IMR-90 (cell line): ENCODE measurements at regions not wholly inside any gene's neighbourhood (a gene's known extent, or its start where the extent isn't known, plus 50 kb on each side); places are given as distances from the start of the nearest gene placed in this dataset.

ENCODE experiments used
- ATAC-seq: fragments of 200-7000 bp; cut with Tn5 transposase; 2 replicates; pipeline ENCODE4 v1.9.1; 2020; ENCODE audit warnings: low read depth, mild to moderate bottlenecking, moderate library complexity
- BruUV-seq: library from RNA; stranded (reverse); fragments of 400-500 nt; replicated peaks from 2 replicates; lab custom pipeline; 2021; lab: Mats Ljungman, UMichigan
- CTCF ChIA-PET: fragments of 300-600 bp; formaldehyde crosslinking; extraction: SDS; loops from one replicate; lab custom pipeline; 2021; ENCODE audit warnings: antibody characterized with exemption; lab: Yijun Ruan, JAX
- POLR2A ChIA-PET: fragments of 300-600 bp; sonication (Branson Sonifier 250); formaldehyde crosslinking; loops from one replicate; lab custom pipeline; 2022; ENCODE audit warnings: antibody characterized with exemption; ENCODE audit not compliant: unreplicated experiment; lab: Charles Lee
- DNase-seq: peaks from one replicate; pipeline ENCODE4 v3.0.0; 2013
- H2AFZ ChIP-seq: replicated peaks from 2 replicates; pipeline ENCODE3; 2013; ENCODE audit warnings: low read length, mild to moderate bottlenecking; ENCODE audit not compliant: poor library complexity
- H2AK5ac ChIP-seq: 2 replicates; pipeline ENCODE4 v1.6.1; 2013; ENCODE audit warnings: low read depth, low read length, inconsistent platforms
- H2AK9ac ChIP-seq: replicated peaks from 2 replicates; pipeline ENCODE3; 2013; ENCODE audit warnings: mild to moderate bottlenecking, low read depth, low read length, moderate library complexity; ENCODE audit not compliant: poor library complexity
- H2BK120ac ChIP-seq: 2 replicates; pipeline ENCODE4 v1.6.1; 2013; ENCODE audit warnings: low read depth, low read length, inconsistent platforms
- H2BK15ac ChIP-seq: 3 replicates; pipeline ENCODE4 v1.6.1; 2013; ENCODE audit warnings: low read depth, low read length, inconsistent platforms
- H2BK20ac ChIP-seq: 2 replicates; pipeline ENCODE4 v1.6.1; 2013; ENCODE audit warnings: low read depth, mild to moderate bottlenecking, inconsistent platforms, low read length, moderate library complexity
- H2BK5ac ChIP-seq: 2 replicates; pipeline ENCODE4 v1.6.1; 2013; ENCODE audit warnings: mild to moderate bottlenecking, low read depth, low read length, inconsistent platforms; ENCODE audit not compliant: poor library complexity, severe bottlenecking
- H3K14ac ChIP-seq: replicated peaks from 2 replicates; pipeline ENCODE4 v1.6.1; 2013; ENCODE audit warnings: low read depth, low read length, inconsistent platforms
- H3K18ac ChIP-seq: 2 replicates; pipeline ENCODE4 v1.6.1; 2013; ENCODE audit warnings: low read depth, low read length, control low read depth
- H3K23ac ChIP-seq: 2 replicates; pipeline ENCODE4 v1.6.1; 2013; ENCODE audit warnings: low read depth, low read length, inconsistent platforms
- H3K27ac ChIP-seq: 2 replicates; pipeline ENCODE4 v1.5.1; 2013; ENCODE audit warnings: mild to moderate bottlenecking, control low read depth, low read length; ENCODE audit not compliant: insufficient read depth
- H3K27me3 ChIP-seq: 2 replicates; pipeline ENCODE4 v1.6.1; 2013; ENCODE audit warnings: low read length; ENCODE audit not compliant: control insufficient read depth, insufficient read depth
- H3K36me3 ChIP-seq: 2 replicates; pipeline ENCODE4 v1.6.1; 2013; ENCODE audit warnings: low read length, mixed read lengths; ENCODE audit not compliant: control insufficient read depth, insufficient read depth
- H3K4ac ChIP-seq: 2 replicates; pipeline ENCODE4 v1.6.1; 2013; ENCODE audit warnings: low read depth, low read length, inconsistent platforms
- H3K4me1 ChIP-seq: 2 replicates; pipeline ENCODE4 v1.6.1; 2013; ENCODE audit warnings: low read length, mixed read lengths; ENCODE audit not compliant: control insufficient read depth, insufficient read depth
- H3K4me2 ChIP-seq: 2 replicates; pipeline ENCODE4 v1.6.1; 2013; ENCODE audit warnings: low read depth, mild to moderate bottlenecking, control low read depth, low read length, moderate library complexity
- H3K4me3 ChIP-seq: 2 replicates; pipeline ENCODE4 v1.5.1; 2013; ENCODE audit warnings: low read depth, mild to moderate bottlenecking, control low read depth, low read length, moderate library complexity; ENCODE audit not compliant: insufficient read depth
- H3K56ac ChIP-seq: 2 replicates; pipeline ENCODE4 v1.6.1; 2013; ENCODE audit warnings: low read length, inconsistent platforms; ENCODE audit not compliant: insufficient read depth; ENCODE audit errors: extremely low read depth
- H3K79me1 ChIP-seq, 2 experiments: 2 replicates each; pipeline ENCODE4 v1.6.1; 2013; ENCODE audit warnings: low read length in 2 of 2, inconsistent platforms in 1 of 2, low read depth in 1 of 2
- H3K9ac ChIP-seq: 2 replicates; pipeline ENCODE4 v1.6.1; 2013; ENCODE audit warnings: low read depth, low read length, control low read depth
- H3K9me1 ChIP-seq: 2 replicates; pipeline ENCODE4 v1.6.1; 2013; ENCODE audit warnings: low read length, inconsistent platforms; ENCODE audit not compliant: insufficient read depth
- H3K9me3 ChIP-seq: 2 replicates; pipeline ENCODE4 v1.6.1; 2013; ENCODE audit warnings: low read length; ENCODE audit not compliant: control insufficient read depth, insufficient read depth
- H4K20me1 ChIP-seq: 2 replicates; pipeline ENCODE4 v1.6.1; 2013; ENCODE audit warnings: low read length, inconsistent platforms; ENCODE audit not compliant: insufficient read depth
- H4K5ac ChIP-seq: 2 replicates; pipeline ENCODE4 v1.6.1; 2013; ENCODE audit warnings: mild to moderate bottlenecking, low read depth, low read length, control low read depth
- H4K8ac ChIP-seq, 2 experiments: 2 replicates each; pipeline ENCODE4 v1.6.1; 2013; ENCODE audit warnings: low read depth in 2 of 2, low read length in 2 of 2, control low read depth in 1 of 2, inconsistent platforms in 1 of 2
- H4K91ac ChIP-seq: 2 replicates; pipeline ENCODE4 v1.6.1; 2013; ENCODE audit warnings: low read depth, low read length, inconsistent platforms; ENCODE audit not compliant: insufficient read depth
- CHD1 ChIP-seq: IDR thresholded peaks from 2 replicates; pipeline ENCODE4 v1.6.1; 2012; ENCODE audit warnings: low read depth, low read length, improper control_type of control experiment
- ELK1 ChIP-seq: fragments of 150-350 bp; IDR thresholded peaks from 2 replicates; pipeline ENCODE4 v1.6.1; 2016; ENCODE audit warnings: low read depth, mild to moderate bottlenecking, low read length, moderate library complexity, borderline replicate concordance
- FOS ChIP-seq: fragments of 150-350 bp; IDR thresholded peaks from 2 replicates; pipeline ENCODE4 v1.6.1; 2016; ENCODE audit warnings: low read depth, low read length
- RFX5 ChIP-seq: IDR thresholded peaks from 2 replicates; pipeline ENCODE4 v1.8.0; 2012; ENCODE audit warnings: low read depth, mild to moderate bottlenecking, low read length, moderate library complexity
- WGBS, 2 experiments: methylation state at CpG; one replicate each; pipeline versions ENCODE4 v1.1.5 to v1.1.7; 2013; ENCODE audit warnings: missing lambda C conversion rate in 2 of 2; ENCODE audit not compliant: insufficient read length in 1 of 2; ENCODE audit errors: extremely low coverage in 2 of 2; 5-methylcytosine and 5-hydroxymethylcytosine counted together
- dilution Hi-C: fragments of 300-500 bp; cut with HindIII; formaldehyde crosslinking; loops from one replicate; pipeline ENCODE4 v1.14.3; 2018; ENCODE audit warnings: low sequenced_read_pairs; ENCODE audit not compliant: unreplicated experiment
- in situ Hi-C: fragments of 300-500 bp; cut with MboI; formaldehyde crosslinking; loops from 3 replicates; pipeline ENCODE4 v1.14.3; 2019; ENCODE audit warnings: low sequenced_read_pairs, inconsistent platforms, mixed read lengths
- intact Hi-C: fragments of 100-400 bp; cut with micrococcal nuclease; formaldehyde crosslinking; loops from 2 replicates; pipeline ENCODE4 v1.10.0; 2022
- TF ChIP-seq, protein P1 (sequence below): conservative IDR thresholded peaks from 2 replicates; pipeline ENCODE4 v1.5.1; 2012; ENCODE audit warnings: mild to moderate bottlenecking, low read depth, low read length, improper control_type of control experiment

GRCh38 chr20:50405915-50406609 is 104.1 kb upstream of the PTPN1 start:
- H2BK5ac ChIP-seq = no peak overlapping the region
- H3K23ac ChIP-seq = no peak overlapping the region
- CTCF ChIA-PET = no interaction called here
- H3K4me3 ChIP-seq = no peak overlapping the region
- H2BK15ac ChIP-seq = no peak overlapping the region
- H3K27me3 ChIP-seq = peaks cover 13% of the 10 kb centered on the region
- no peak overlapping the region for H4K8ac ChIP-seq
- no peak overlapping the region for H3K56ac ChIP-seq
- H4K91ac ChIP-seq = no peak overlapping the region
- in situ Hi-C loops = no loop called here
- H3K36me3 ChIP-seq = no peaks in the 10 kb centered on the region
- intact Hi-C loops = no loop called here
- peaks cover 4% of the 10 kb centered on the region; the same call in 1 of the 2 replicates for H3K4me1 ChIP-seq
- no peak overlapping the region for H3K27ac ChIP-seq
- no peak overlapping the region for H3K18ac ChIP-seq
- no peak overlapping the region for H3K14ac ChIP-seq
- BruUV-seq = no TSS peak
- H2BK20ac ChIP-seq = no peak overlapping the region
- TF ChIP-seq ELK1 = no peak
- TF ChIP-seq, protein P1, sequence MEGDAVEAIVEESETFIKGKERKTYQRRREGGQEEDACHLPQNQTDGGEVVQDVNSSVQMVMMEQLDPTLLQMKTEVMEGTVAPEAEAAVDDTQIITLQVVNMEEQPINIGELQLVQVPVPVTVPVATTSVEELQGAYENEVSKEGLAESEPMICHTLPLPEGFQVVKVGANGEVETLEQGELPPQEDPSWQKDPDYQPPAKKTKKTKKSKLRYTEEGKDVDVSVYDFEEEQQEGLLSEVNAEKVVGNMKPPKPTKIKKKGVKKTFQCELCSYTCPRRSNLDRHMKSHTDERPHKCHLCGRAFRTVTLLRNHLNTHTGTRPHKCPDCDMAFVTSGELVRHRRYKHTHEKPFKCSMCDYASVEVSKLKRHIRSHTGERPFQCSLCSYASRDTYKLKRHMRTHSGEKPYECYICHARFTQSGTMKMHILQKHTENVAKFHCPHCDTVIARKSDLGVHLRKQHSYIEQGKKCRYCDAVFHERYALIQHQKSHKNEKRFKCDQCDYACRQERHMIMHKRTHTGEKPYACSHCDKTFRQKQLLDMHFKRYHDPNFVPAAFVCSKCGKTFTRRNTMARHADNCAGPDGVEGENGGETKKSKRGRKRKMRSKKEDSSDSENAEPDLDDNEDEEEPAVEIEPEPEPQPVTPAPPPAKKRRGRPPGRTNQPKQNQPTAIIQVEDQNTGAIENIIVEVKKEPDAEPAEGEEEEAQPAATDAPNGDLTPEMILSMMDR = no peak
- TF ChIP-seq FOS = no peak
- no peak for TF ChIP-seq RFX5
- no peak for TF ChIP-seq CHD1
- H2AK5ac ChIP-seq = peak overlapping the region; percentile 13; the same call in 1 of the 2 replicates
- no peak overlapping the region for H2AK9ac ChIP-seq
- no peaks in the 10 kb centered on the region for H3K79me1 ChIP-seq
- POLR2A ChIA-PET = no interaction called here
- WGBS, 2 experiments = 88% methylated on average over 3 of the region's 6 CpGs; no CpG with 5 or more reads in 1 of the 2 experiments
- H2BK120ac ChIP-seq = no peak overlapping the region
- ATAC-seq = no peak
- no peaks in the 10 kb centered on the region for H3K9me1 ChIP-seq
- no peak overlapping the region for H2AFZ ChIP-seq
- no peak for DNase-seq
- no peak overlapping the region for H3K9ac ChIP-seq
- H3K4me2 ChIP-seq = no peak overlapping the region
- no peak overlapping the region for H4K5ac ChIP-seq
- no peaks in the 10 kb centered on the region for H4K20me1 ChIP-seq
- H3K4ac ChIP-seq = 0 out of 2 replicates have a peak overlapping the region, but pooled peaks have one; percentile 5
- dilution Hi-C loops = no loop called here
- H3K9me3 ChIP-seq = no peaks in the 10 kb centered on the region
